ENCODE measurements at regions not wholly inside any gene's neighbourhood (a gene's known extent, or its start where the extent isn't known, plus 50 kb on each side); places are given as distances from the start of the nearest gene placed in this dataset.

GRCh38 chr15:39347453-39347852 lies 233.4 kb upstream of the THBS1 start:
- Histone ChIP-seq H3K27ac (ENCODE audit: low read depth in 1 of 2, low read length in 2 of 2) (no peak overlapping the region), H3K27me3 (ENCODE audit: control insufficient read depth in 2 of 2, insufficient read depth in 2 of 2, low read length in 2 of 2) (no peaks in the 10 kb centered on the region), H3K4me3 (replicated peaks in 1 of 3; ENCODE audit: low read depth in 2 of 3, low read length in 3 of 3) (no peak overlapping the region), H3K4me2 (replicated peaks; ENCODE audit: extremely low read depth, low read length, poor library complexity, severe bottlenecking) (no peak overlapping the region), H3K36me3 (replicated peaks in 1 of 2; ENCODE audit: control insufficient read depth in 1 of 2, insufficient read depth in 2 of 2, low read length in 2 of 2) (no peaks in the 10 kb centered on the region), H3K9me3 (replicated peaks in 1 of 2; ENCODE audit: control insufficient read depth in 1 of 2, insufficient read depth in 1 of 2, low read length in 2 of 2) (peaks cover under 1 to 14% of the 10 kb centered on the region in 2 donors), H2AFZ (ENCODE audit: insufficient read depth, low read depth, low read length, poor library complexity, severe bottlenecking) (no peak overlapping the region), H4K20me1 (ENCODE audit: insufficient read depth, low read length) (no peaks in the 10 kb centered on the region), H3K9ac (ENCODE audit: insufficient read depth, low read length, poor library complexity, severe bottlenecking) (no peak overlapping the region), H3K4me1 (ENCODE audit: control insufficient read depth in 1 of 2, insufficient read depth in 2 of 2, low read length in 2 of 2) (no peaks in the 10 kb centered on the region), H3K79me2 (ENCODE audit: insufficient read depth, low read length) (no peaks in the 10 kb centered on the region)
- intact Hi-C loops (cut with micrococcal nuclease) = no loop called here
- DNase-seq = no peak
- H3K36me3 Mint-ChIP-seq = no peaks in the 10 kb centered on the region
- peaks cover 3% of the 10 kb centered on the region for H3K4me1 Mint-ChIP-seq
- peaks cover 4 to 11% (median 7%) of the 10 kb centered on the region in 7 donors for H3K9me3 Mint-ChIP-seq
- H3K4me3 Mint-ChIP-seq = no peak overlapping the region
- H3K27ac Mint-ChIP-seq = no peak overlapping the region
- peaks cover 0 to 2% (median 0%) of the 10 kb centered on the region in 3 donors for H3K27me3 Mint-ChIP-seq (ENCODE audit: low read depth in 3 of 3)
- no peak for TF ChIP-seq CTCF (IDR thresholded peaks at IDR 0.05)
- no CpG with 5 or more reads among the region's 1 CpG for WGBS (ENCODE audit: insufficient coverage)

GRCh38 chr15:39350785-39351184 lies 230.1 kb upstream of the THBS1 start:
- Histone ChIP-seq H3K27ac (ENCODE audit: low read depth in 1 of 2, low read length in 2 of 2) (no peak overlapping the region), H4K20me1 (ENCODE audit: insufficient read depth, low read length) (no peaks in the 10 kb centered on the region), H3K9me3 (replicated peaks in 1 of 2; ENCODE audit: control insufficient read depth in 1 of 2, insufficient read depth in 1 of 2, low read length in 2 of 2) (no peaks in the 10 kb centered on the region), H3K4me2 (replicated peaks; ENCODE audit: extremely low read depth, low read length, poor library complexity, severe bottlenecking) (no peak overlapping the region), H2AFZ (ENCODE audit: insufficient read depth, low read depth, low read length, poor library complexity, severe bottlenecking) (peak overlapping the region; percentile 23), H3K27me3 (ENCODE audit: control insufficient read depth in 2 of 2, insufficient read depth in 2 of 2, low read length in 2 of 2) (no peaks in the 10 kb centered on the region), H3K4me3 (replicated peaks in 1 of 3; ENCODE audit: low read depth in 2 of 3, low read length in 3 of 3) (no peak overlapping the region), H3K79me2 (ENCODE audit: insufficient read depth, low read length) (no peaks in the 10 kb centered on the region), H3K9ac (ENCODE audit: insufficient read depth, low read length, poor library complexity, severe bottlenecking) (no peak overlapping the region), H3K36me3 (replicated peaks in 1 of 2; ENCODE audit: control insufficient read depth in 1 of 2, insufficient read depth in 2 of 2, low read length in 2 of 2) (no peaks in the 10 kb centered on the region), H3K4me1 (ENCODE audit: control insufficient read depth in 1 of 2, insufficient read depth in 2 of 2, low read length in 2 of 2) (peaks cover 3 to 6% of the 10 kb centered on the region in 2 donors)
- TF ChIP-seq CTCF (IDR thresholded peaks at IDR 0.05) = no peak
- peaks cover 0 to 3% (median 0%) of the 10 kb centered on the region in 7 donors for H3K9me3 Mint-ChIP-seq
- 43% methylated on average over 1 of the region's 4 CpGs for whole genome bisulfite sequencing (ENCODE audit: insufficient coverage)
- DNase-seq = no peak
- H3K4me3 Mint-ChIP-seq = no peak overlapping the region
- peaks cover 1 to 2% (median 2%) of the 10 kb centered on the region in 3 donors for H3K27me3 Mint-ChIP-seq (ENCODE audit: low read depth in 3 of 3)
- H3K36me3 Mint-ChIP-seq = no peaks in the 10 kb centered on the region
- H3K27ac Mint-ChIP-seq = no peak overlapping the region
- intact Hi-C loops (cut with micrococcal nuclease) = no loop called here
- peaks cover 4% of the 10 kb centered on the region for H3K4me1 Mint-ChIP-seq
